GM10266 (cell line): ENCODE measurements at regions not wholly inside any gene's neighbourhood (a gene's known extent, or its start where the extent isn't known, plus 50 kb on each side); places are given as distances from the start of the nearest gene placed in this dataset.

Experiments used
- DNase-seq: peaks from one replicate; pipeline ENCODE4 v3.0.0; 2012; ENCODE audit errors: extremely low spot score
- CTCF ChIP-seq: IDR thresholded peaks from 2 replicates; pipeline ENCODE4 v1.5.1; 2012; ENCODE audit warnings: mild to moderate bottlenecking, low read depth; ENCODE audit not compliant: control insufficient read depth, insufficient read depth; ENCODE audit errors: missing control alignments

GRCh38 chr7:119748991-119749390, 524.0 kb upstream of the KCND2 start:
- TF ChIP-seq CTCF: no peak
- no peak for DNase-seq

- TF ChIP-seq CTCF: no peak
- no peak for DNase-seq
Measured at GRCh38 chr7:119756687-119757086, 516.3 kb upstream of the KCND2 start.

- DNase-seq: no peak
- no peak for TF ChIP-seq CTCF
Measured at GRCh38 chr7:119758254-119758653, 514.7 kb upstream of the KCND2 start.

GRCh38 chr7:119761776-119762175, 511.2 kb upstream of the KCND2 start:
- TF ChIP-seq CTCF: no peak
- no peak for DNase-seq

GRCh38 chr7:119782286-119782685, 490.7 kb upstream of the KCND2 start:
- no peak for TF ChIP-seq CTCF
- DNase-seq: no peak

GRCh38 chr7:119783799-119784198, 489.2 kb upstream of the KCND2 start:
- no peak for DNase-seq
- no peak for TF ChIP-seq CTCF

GRCh38 chr7:119802147-119802546, 470.8 kb upstream of the KCND2 start:
- DNase-seq: no peak
- TF ChIP-seq CTCF: no peak
